NCI-H2081 (cell line): ENCODE measurements at regions not wholly inside any gene's neighbourhood (a gene's known extent, or its start where the extent isn't known, plus 50 kb on each side); places are given as distances from the start of the nearest gene placed in this dataset.
"Not testable (repeated sequence)": the region's sequence is repeated elsewhere in the genome, so short reads cannot be mapped to it uniquely, and the experiment has no call there.

Experiments used
- DNase-seq, 2 experiments: peaks; one replicate each; lab custom pipeline; 2025; lab: John Stamatoyannopoulos, UW

GRCh38 chr6:126204126-126204525 lies 135.8 kb upstream of the CENPW start:
- no peak for DNase-seq

- DNase-seq: no peak
Observed at GRCh38 chr6:126204598-126204997, 135.3 kb upstream of the CENPW start.

- no peak for DNase-seq
Observed at GRCh38 chr6:126206504-126207246, 133.2 kb upstream of the CENPW start.

- DNase-seq: no peak
Observed at GRCh38 chr6:126210398-126211075, 129.4 kb upstream of the CENPW start.

GRCh38 chr6:126217497-126217896 lies 122.4 kb upstream of the CENPW start:
- DNase-seq: no peak

GRCh38 chr6:126220901-126221300 lies 119.0 kb upstream of the CENPW start:
- not testable (repeated sequence) for DNase-seq

- peak; percentile 34 to 69 for DNase-seq
Observed at GRCh38 chr6:126227833-126228702, 111.8 kb upstream of the CENPW start.

- no peak for DNase-seq
Observed at GRCh38 chr6:126232671-126233070, 107.2 kb upstream of the CENPW start.

GRCh38 chr6:126233192-126233591 lies 106.7 kb upstream of the CENPW start:
- DNase-seq: no peak

- no peak for DNase-seq
Observed at GRCh38 chr6:126235363-126235762, 104.6 kb upstream of the CENPW start.

GRCh38 chr6:126245077-126245476 lies 94.8 kb upstream of the CENPW start:
- DNase-seq: no peak

- DNase-seq: no peak
Observed at GRCh38 chr6:126252154-126252553, 87.8 kb upstream of the CENPW start.

GRCh38 chr6:126253431-126253830 lies 86.5 kb upstream of the CENPW start:
- no peak for DNase-seq

GRCh38 chr6:126258150-126258549 lies 81.8 kb upstream of the CENPW start:
- DNase-seq: no peak

- DNase-seq: no peak
Observed at GRCh38 chr6:126261792-126262421, 78.0 kb upstream of the CENPW start.

- no peak for DNase-seq
Observed at GRCh38 chr6:126264265-126264664, 75.7 kb upstream of the CENPW start.

GRCh38 chr6:126266664-126267063 lies 73.3 kb upstream of the CENPW start:
- DNase-seq: no peak

- no peak for DNase-seq
Observed at GRCh38 chr6:126267626-126268025, 72.3 kb upstream of the CENPW start.

- DNase-seq: peak; percentile 12 to 51
Observed at GRCh38 chr6:126268092-126268491, 71.8 kb upstream of the CENPW start.

- DNase-seq: no peak
Observed at GRCh38 chr6:126280287-126280686, 59.6 kb upstream of the CENPW start.

GRCh38 chr6:126285871-126286365 lies 54.0 kb upstream of the CENPW start:
- DNase-seq: no peak
